NCI-H82 treated with DMSO at 0.1 percent for 48 hours (cell line): ENCODE measurements at regions not wholly inside any gene's neighbourhood (a gene's known extent, or its start where the extent isn't known, plus 50 kb on each side); places are given as distances from the start of the nearest gene placed in this dataset.
"Not testable (repeated sequence)": the region's sequence is repeated elsewhere in the genome, so short reads cannot be mapped to it uniquely, and the experiment has no call there.

Experiments
- DNase-seq: peaks from one replicate; lab custom pipeline; 2025; ENCODE audit not compliant: unreplicated experiment; lab: John Stamatoyannopoulos, UW

GRCh38 chr4:147151763-147152162, 206.1 kb upstream of the TTC29 start:
- no peak for DNase-seq

DNA sequence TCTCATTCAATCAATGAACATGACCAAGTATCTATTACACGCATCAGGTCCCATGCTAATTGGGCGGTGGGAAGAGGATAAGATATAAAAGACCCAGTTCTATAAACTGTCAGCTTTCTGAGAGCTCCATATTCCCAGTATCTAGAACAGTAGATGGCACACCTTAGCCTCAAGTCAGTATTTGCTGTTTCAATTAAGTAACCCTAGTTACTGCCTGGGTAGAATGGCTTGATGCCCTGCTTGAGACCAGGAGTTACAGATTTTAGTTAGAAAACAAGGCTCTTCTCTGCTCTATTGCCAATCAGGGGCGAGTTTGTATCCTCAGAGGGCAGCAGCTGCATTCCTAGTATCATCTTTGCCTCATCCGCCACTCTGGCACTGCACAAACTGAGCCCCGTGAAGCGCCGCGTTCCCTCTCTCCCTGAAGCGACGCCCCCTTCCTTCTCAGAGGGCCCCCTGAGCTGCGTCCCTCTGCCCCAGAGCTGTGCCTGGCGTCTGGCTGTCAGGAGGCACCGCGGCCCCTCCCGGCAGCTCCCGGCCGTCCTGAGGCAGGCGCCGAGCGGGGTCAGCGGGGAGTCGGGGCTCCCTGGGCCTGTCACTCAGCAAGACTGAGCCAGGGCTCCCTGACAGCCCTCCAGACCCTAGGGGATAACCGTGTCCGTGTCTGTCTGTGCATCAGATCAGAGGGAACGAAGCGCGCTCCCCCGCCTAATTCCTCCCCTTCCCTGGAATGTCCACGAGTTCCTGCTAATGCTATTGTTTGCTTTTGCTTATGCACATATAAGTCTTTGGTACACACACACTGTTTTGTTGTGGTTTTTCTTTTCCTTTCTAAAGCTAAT, 212.4 kb upstream of the TTC29 start:
- no peak for DNase-seq

DNA sequence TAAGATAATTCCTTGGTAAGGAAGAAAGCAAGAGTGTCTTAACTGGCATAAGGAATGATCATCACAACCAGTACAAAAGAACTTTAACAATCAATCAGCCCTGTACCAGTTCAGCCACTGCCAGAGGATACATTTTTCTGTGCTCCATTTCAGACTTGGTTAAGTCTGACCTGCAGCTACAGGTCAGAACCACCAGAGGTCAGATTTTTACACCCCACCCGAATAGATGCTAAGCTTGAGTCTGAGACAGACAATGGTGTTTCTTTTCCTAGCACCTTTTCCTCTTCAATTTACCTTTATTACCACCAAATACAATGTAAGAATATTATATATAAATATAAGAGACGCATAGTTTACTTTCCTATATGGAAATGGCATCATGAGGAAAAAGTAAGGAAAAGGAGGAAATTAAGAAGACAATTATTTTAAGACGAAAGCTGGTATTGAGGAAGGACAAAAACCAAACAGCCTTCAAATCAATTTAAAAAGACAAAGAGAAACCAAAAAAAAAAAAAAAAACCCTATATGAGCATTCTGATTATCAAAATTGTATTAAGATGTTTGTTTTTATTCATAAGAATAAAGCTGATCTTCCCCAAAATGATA, 215.3 kb upstream of the TTC29 start:
- DNase-seq, result no peak

GRCh38 chr4:147163311-147163710, 217.6 kb upstream of the TTC29 start:
- DNase-seq, result no peak

DNA sequence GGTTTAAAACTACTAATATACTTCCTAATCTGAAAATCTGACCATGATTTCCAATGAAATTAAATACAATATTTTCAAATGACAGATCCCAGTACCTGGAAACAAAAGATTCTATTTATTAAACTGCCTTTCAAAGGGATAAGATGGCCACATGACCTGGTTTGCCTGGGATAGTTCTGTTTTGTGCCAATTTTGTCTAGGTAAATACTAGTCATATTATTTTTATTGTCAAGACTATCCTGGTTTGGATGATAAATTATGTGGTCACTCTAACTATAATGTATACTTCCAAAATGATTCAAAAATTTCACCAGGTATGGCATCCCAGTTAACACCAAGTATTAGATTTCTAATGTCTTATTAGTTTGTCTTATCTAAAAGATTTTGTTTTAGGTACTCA, 222.5 kb upstream of the TTC29 start:
- DNase-seq, result not testable (repeated sequence)

GRCh38 chr4:147173322-147173721, 227.7 kb upstream of the TTC29 start:
- DNase-seq, result no peak

DNA sequence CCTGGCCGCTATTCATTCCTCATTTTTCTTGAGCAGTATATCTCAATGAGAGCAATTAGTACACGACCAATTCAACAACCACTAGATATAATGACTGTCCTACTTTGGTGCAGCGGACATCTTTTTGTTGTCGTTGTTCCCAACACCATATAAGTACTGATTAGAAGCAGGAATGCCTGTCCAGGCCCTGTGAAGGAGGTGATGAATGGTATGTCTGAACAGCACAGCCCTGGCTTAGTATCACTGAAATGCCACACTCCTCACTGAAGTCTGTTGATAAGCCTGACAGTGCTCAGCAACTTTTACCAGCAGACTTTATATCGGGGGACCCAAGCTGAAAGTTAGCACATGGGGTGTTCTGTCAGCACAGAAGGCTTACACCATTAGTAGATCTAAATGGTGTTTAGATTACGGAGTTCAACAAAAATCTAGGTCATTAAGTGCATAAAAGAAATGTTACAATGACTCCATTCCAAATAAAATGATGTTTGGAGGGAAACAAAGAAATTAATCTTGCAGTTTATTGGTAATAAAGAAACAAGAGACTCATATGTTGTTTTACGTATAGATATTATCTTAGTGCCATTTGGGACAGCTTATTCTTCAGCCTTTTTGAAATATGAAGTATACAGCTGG, 228.3 kb upstream of the TTC29 start:
- DNase-seq, result no peak

DNA sequence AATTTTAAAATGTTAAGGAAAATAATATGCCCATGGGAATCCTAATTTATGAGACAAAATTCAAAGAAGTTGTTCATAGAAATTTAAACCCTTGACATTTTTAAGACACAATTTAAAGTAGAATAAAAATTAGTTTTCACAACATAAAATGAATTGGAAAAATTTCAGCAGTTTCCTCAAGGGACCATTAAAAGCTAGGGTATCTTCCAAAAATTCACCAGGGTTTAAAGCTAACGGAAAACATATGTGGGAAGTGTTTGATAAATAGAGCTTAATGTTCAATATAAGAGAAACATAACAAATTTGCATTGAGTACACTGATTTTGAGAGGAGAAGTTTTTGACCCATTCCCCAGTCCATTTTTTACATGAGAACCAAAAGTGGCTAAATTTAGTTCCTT, 228.9 kb upstream of the TTC29 start:
- no peak for DNase-seq

DNA sequence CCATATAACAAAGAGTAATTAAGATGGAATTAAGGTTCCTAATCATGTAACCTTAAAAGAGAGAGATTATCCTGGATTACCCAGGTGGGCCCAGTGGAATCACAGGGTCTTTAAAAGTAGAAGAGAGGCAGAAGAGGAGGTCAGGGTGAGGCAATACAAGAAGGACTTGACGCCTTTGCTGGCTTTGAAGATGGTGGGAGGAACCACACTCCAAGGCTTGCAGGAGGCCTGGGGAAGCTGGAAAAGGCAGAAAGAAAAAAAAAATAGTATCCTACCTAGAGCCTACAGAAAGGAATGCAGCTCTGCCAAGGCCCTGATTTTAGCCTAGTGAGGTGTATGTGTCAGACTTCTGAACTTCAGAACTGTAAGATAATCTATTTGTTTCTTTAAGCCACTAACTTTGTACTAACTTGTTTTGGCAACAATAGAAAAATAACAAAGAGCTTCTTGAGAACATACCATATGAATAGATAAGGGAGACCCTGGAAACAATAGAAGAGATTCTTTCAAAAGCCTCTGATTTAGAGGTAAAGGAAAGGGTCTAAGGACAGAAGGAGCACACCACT, 229.9 kb upstream of the TTC29 start:
- no peak for DNase-seq

DNA sequence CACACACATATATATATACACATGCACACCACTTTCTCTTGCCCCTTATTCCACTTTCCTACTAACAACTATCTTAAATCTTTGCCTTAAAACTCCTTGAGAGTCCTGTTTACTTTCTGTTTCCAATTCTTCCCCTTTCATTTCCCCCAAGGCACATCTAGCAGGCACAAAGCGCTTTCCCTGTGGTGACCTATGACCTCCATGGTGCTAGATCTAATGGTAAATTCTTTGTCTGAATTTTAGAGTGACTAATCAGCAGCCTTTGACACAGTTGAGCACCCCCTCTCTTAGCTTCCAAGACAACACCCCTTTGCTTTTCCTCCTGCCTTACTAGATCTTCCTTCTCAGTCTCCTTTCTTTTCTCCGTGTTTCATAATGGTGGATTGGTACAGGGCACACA, 236.4 kb upstream of the TTC29 start:
- no peak for DNase-seq

DNA sequence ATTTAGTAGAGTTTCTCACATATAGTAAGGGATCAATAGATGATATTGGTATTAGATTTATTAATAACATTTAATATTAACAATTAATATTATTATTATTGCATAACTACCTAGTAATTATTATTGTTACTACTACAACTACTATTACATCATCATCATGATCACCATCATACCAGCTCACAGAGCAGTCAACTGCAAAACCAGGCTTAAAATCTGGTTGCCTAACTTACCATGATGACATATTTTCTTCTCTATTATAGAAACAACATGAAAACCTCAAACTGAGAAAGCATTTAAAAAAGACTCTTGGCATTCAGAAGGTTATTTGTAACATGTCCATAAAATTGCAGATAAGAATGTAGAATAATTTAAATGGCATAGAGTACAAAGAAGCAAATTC, 247.0 kb upstream of the TTC29 start:
- DNase-seq, result no peak

DNA sequence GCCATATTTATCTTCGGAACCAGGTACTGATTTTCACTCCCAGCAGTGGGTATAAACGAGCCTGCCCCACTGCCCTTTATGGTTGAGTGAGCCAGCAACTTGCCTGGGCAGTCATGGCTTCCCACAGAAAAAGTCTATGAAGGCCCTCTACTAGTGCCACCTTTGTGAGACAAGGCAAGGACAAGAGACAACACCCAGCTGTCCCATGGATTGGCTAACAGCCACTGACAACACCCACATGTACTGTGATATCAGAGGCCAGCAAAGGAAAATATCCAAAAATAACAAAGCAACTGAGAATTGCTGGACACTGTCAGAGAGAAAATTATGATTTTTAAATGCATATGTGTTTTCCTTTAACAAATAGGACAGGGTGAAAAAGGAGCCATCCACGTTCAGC, 248.4 kb upstream of the TTC29 start:
- no peak for DNase-seq

DNA sequence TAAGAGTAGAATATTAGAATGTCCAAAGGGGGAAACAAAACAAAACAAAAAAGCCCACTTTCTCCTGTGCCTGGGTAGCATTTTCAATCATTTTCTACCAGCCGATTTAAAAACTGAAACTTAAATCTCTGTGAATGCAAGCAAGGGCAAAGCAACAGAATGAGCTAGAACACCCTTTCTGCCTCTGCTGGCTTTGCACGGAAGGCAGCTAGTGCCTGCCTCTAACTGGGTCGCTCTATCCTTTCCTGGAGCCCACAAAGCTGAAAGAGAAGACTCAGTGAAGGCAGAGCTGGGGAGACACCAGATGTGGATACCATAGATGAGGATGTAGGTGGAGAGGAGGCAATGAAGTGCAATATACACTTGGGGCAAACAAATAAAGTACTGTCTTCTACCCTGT, 248.9 kb upstream of the TTC29 start:
- DNase-seq, result no peak

DNA sequence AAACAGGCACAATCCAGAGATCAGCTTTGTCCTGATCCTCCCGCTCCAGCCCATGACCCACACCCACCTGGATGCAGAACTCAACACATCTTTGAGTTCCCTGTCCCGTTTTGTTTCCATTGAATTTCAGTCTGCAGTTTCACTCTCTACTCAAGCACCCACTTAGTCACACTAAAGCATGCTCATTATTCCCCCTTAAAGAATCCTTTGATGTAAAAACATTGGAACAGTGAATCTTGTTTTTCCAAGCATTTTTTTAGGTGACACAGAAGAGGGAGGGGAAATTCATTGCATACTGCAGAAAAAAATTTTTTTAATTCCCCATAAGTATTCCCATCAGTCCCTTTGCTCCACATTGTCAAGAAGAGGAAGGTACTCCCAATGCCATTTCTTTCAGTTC, 249.7 kb upstream of the TTC29 start:
- DNase-seq, result no peak

GRCh38 chr4:147198411-147199051, 252.9 kb upstream of the TTC29 start:
- no peak for DNase-seq

DNA sequence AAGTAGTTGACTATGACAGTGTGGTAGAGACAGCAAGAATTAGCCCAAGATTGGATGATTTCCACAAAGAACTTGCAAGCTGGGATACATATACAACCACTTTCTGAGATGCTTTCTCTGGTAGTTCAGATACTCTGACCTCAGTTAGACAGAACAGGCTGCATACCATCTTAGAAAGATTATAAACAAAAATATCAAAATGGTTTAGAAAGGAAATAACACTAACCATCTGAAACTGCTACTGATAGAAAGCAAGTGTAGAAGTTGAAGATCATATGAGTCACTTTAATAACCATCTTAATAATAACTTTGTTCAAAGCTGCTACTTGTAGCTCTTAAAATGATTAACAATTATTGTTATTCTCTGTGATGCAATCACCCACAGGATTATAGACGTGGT, 255.4 kb upstream of the TTC29 start:
- DNase-seq, result no peak

DNA sequence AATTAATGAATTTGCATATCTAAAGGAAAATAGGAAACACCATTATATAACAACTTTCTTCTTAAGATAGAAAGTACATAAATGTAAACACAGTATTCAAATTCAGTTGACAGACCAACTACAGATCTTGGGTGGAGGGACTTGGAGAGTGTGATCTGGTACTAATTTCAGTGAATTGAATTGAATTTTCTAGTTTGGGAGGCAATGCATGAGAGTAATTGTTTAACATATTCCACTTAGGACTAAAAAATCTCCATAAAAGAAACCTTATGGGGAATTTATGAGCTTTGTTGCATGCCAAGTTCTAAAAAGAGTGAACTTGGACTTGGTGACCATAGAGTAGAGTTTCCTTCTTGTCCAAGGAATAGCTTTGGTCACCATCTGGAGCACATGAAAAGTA, 261.1 kb upstream of the TTC29 start:
- no peak for DNase-seq

DNA sequence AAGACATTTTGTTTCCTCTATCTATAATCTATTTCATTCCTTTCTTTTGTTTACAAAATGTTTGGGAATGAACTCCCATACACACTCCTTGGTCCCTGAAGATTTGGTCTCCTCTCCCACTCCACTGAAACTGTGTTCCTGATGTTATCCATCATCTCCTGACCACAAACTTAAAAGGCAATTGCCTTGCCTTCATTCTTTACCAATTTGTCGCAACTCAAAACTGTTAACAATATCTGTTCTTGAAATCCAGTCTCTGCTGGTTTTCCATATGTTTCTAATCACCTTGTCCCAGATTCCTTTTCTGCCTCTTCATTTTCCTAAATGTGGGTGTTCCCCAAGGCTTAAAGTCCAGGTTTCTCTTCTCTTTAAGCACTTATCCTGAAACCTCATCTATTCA, 262.2 kb upstream of the TTC29 start:
- no peak for DNase-seq

- no peak for DNase-seq
These were observed 263.2 kb upstream of the EDNRA start for GRCh38 chr4:147217655-147218054.

DNA sequence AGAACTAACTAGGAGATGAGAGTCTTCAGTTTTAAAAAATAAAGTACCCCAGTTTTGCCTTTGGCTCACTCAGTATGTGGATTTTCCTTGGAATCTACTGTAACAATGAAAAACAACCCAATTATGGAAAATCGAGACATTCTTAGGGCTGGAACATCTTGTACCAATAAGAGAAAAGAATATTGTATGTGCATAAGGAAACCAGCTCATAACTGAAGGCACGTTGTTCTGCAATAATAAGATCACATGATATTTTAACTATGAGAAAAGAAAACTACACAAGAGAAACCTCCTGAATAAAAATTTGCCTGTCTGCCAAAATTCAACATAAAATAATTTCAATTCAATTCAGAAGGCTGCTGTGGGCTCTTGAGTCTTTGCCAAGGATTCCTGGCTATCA, 261.8 kb upstream of the EDNRA start:
- DNase-seq, result no peak

GRCh38 chr4:147220833-147221232, 260.1 kb upstream of the EDNRA start:
- no peak for DNase-seq

DNA sequence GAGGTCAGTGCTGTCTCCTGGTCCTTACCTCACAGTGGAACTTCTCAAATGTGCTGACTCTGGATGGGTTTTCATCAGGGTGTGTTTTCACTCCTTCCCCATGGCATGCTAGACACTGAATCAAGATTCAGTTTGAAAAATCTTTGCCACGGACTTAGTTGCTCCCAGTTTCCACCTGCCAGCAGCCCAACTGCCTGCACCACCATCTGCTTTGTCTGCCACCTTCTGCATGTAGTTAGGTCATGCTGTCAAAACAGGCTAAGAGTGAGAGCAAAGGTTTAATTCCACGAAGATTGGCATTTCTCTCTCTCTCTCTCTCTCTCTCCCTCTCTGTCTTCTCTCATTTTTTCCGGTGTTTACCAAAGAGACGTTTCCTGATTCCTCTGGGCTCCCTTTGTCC, 258.0 kb upstream of the EDNRA start:
- DNase-seq, result no peak
